K562 (cell line): ENCODE measurements at regions not wholly inside any gene's neighbourhood (a gene's known extent, or its start where the extent isn't known, plus 50 kb on each side); places are given as distances from the start of the nearest gene placed in this dataset.

Experiments used
- ATAC-seq: fragments of 200-7000 bp; cut with Tn5 transposase; 3 replicates; pipeline ENCODE4 v1.9.1; 2020; ENCODE audit warnings: moderate library complexity
- BruUV-seq: library from RNA; stranded (reverse); fragments of 400-500 nt; replicated peaks from 2 replicates; lab custom pipeline; 2021; lab: Mats Ljungman, UMichigan
- CTCF ChIA-PET: fragments of 300-600 bp; formaldehyde crosslinking; extraction: SDS; loops from one replicate; lab custom pipeline; 2021; ENCODE audit warnings: low intra/inter-chr PET ratio; lab: Yijun Ruan, JAX
- POLR2A ChIA-PET: fragments of 300-600, 350-650 bp; sonication (Branson Sonifier 250); formaldehyde crosslinking; extraction: SDS; loops from one replicate; lab custom pipeline; 2021; ENCODE audit warnings: antibody characterized with exemption, inconsistent platforms; lab: Yijun Ruan, JAX
- DNase-seq, 4 experiments: peaks; one replicate each; pipeline versions ENCODE4 v3.0.0 to v3.0.0-alpha.2; 2011 to 2018; ENCODE audit warnings: low spot score in 3 of 4, mixed read lengths in 3 of 4; ENCODE audit errors: extremely low read depth in 1 of 4
- FAIRE-seq: peaks from 2 replicates; lab custom pipeline; 2011; peaks lifted over from hg19 to GRCh38; lab: Jason Lieb, UNC
- H2AFZ ChIP-seq: 2 replicates; pipeline ENCODE4 v1.6.0; 2011; ENCODE audit warnings: low read depth, low read length, control low read depth, inconsistent platforms
- H3K27ac ChIP-seq: fragments of 200-600 bp; 3 replicates; pipeline ENCODE4 v1.8.0; 2011; ENCODE audit warnings: low read depth, mild to moderate bottlenecking, control low read depth, inconsistent platforms, low read length, moderate library complexity, mixed read lengths; ENCODE audit errors: extremely low read depth
- H3K27me3 ChIP-seq, 2 experiments: fragments of 300-600 bp in 1 of 2; 2 replicates in 1 of 2; 3 replicates in 1 of 2; pipeline versions ENCODE4 v1.6.0 to v1.8.0; 2011; ENCODE audit warnings: inconsistent platforms in 2 of 2, low read length in 2 of 2, mild to moderate bottlenecking in 1 of 2, mixed read lengths in 1 of 2, moderate library complexity in 1 of 2; ENCODE audit not compliant: control insufficient read depth in 2 of 2, insufficient read depth in 2 of 2
- H3K36me3 ChIP-seq: fragments of 300-600 bp; 3 replicates; pipeline ENCODE4 v1.8.0; 2011; ENCODE audit warnings: mild to moderate bottlenecking, low read length, inconsistent platforms; ENCODE audit not compliant: control insufficient read depth, insufficient read depth
- H3K4me1 ChIP-seq, 2 experiments: fragments of 200-600 bp in 1 of 2; replicated peaks in 1 of 2; 2 replicates in 1 of 2; 3 replicates in 1 of 2; pipeline versions ENCODE4 v1.5.1 to v1.8.0; 2011; ENCODE audit warnings: inconsistent platforms in 2 of 2, low read length in 2 of 2, mild to moderate bottlenecking in 1 of 2, mixed read lengths in 1 of 2, moderate library complexity in 1 of 2; ENCODE audit not compliant: control insufficient read depth in 2 of 2, insufficient read depth in 2 of 2
- H3K4me2 ChIP-seq: 2 replicates; pipeline ENCODE4 v1.6.1; 2011; ENCODE audit warnings: low read length, control low read depth, inconsistent platforms, mixed read lengths; ENCODE audit not compliant: insufficient read depth
- H3K4me3 ChIP-seq: fragments of 200-600 bp; sonication (generic), shearing (Covaris generic); 2 replicates; pipeline ENCODE4 v1.5.1; 2016; ENCODE audit warnings: control low read depth, inconsistent platforms
- H3K79me2 ChIP-seq: fragments of 200-600 bp; 3 replicates; pipeline ENCODE4 v1.8.0; 2011; ENCODE audit warnings: low read length, inconsistent platforms; ENCODE audit not compliant: control insufficient read depth, insufficient read depth
- H3K9ac ChIP-seq, 2 experiments: 2 replicates each; pipeline versions ENCODE4 v1.6.0 to v1.6.1; 2011; ENCODE audit warnings: low read depth in 2 of 2, low read length in 2 of 2, control low read depth in 1 of 2, inconsistent platforms in 1 of 2, mild to moderate bottlenecking in 1 of 2, mixed read lengths in 1 of 2; ENCODE audit not compliant: insufficient read depth in 1 of 2
- H3K9me1 ChIP-seq: one replicate; pipeline ENCODE4 v1.6.0; 2011; ENCODE audit warnings: inconsistent platforms, mild to moderate bottlenecking, low read length, moderate library complexity; ENCODE audit not compliant: control insufficient read depth, insufficient read depth
- H3K9me3 ChIP-seq: replicated peaks from 2 replicates; pipeline ENCODE4 v1.5.1; 2011; ENCODE audit warnings: low read depth, low read length, inconsistent platforms; ENCODE audit not compliant: control insufficient read depth, insufficient read depth
- H4K20me1 ChIP-seq: replicated peaks from 2 replicates; pipeline ENCODE4 v1.6.1; 2011; ENCODE audit warnings: low read length, inconsistent platforms, mixed read lengths; ENCODE audit not compliant: control insufficient read depth, insufficient read depth
- ELK1 ChIP-seq: sonication (generic); formaldehyde crosslinking; IDR thresholded peaks from 2 replicates; pipeline ENCODE4 v1.8.1; 2022; ENCODE audit warnings: missing genetic modification reagents
- ELK3 ChIP-seq: fragments of 450-650 bp; formaldehyde crosslinking; IDR thresholded peaks from 2 replicates; pipeline ENCODE4 v1.4.0; 2020; ENCODE audit warnings: mild to moderate bottlenecking
- ETV1 ChIP-seq: fragments of 450-650 bp; conservative IDR thresholded peaks from 2 replicates; pipeline ENCODE4 v1.6.1; 2016; ENCODE audit warnings: missing genetic modification characterization, control low read depth, low read depth, missing compliant biosample characterization
- KAT7 ChIP-seq: sonication (generic); formaldehyde crosslinking; IDR thresholded peaks from 2 replicates; pipeline ENCODE4 v1.8.0; 2022; ENCODE audit warnings: missing genetic modification reagents, mild to moderate bottlenecking, borderline replicate concordance
- MXD1 ChIP-seq: fragments of 250-450 bp; sonication (Bioruptor Pico); IDR thresholded peaks from 2 replicates; pipeline ENCODE4 v1.8.0; 2021; ENCODE audit warnings: borderline replicate concordance, mild to moderate bottlenecking, moderate library complexity; ENCODE audit not compliant: poor library complexity, severe bottlenecking
- RBFOX2 ChIP-seq: fragments of 200-400 bp; formaldehyde crosslinking; IDR thresholded peaks from 2 replicates; pipeline ENCODE4 v1.6.1; 2017; ENCODE audit warnings: low read depth, mild to moderate bottlenecking, low read length, moderate library complexity
- SLC30A9 ChIP-seq: fragments of 250-450 bp; sonication (Bioruptor Pico); IDR thresholded peaks from 2 replicates; pipeline ENCODE4 v1.8.0; 2022; ENCODE audit warnings: mild to moderate bottlenecking, moderate library complexity
- ZFP91 ChIP-seq: sonication (generic); formaldehyde crosslinking; IDR thresholded peaks from 2 replicates; pipeline ENCODE4 v1.8.0; 2022; ENCODE audit warnings: mild to moderate bottlenecking, missing genetic modification reagents
- ZNF212 ChIP-seq: fragments of 450-650 bp; formaldehyde crosslinking; IDR thresholded peaks from 2 replicates; pipeline ENCODE4 v1.4.0; 2020; ENCODE audit warnings: mild to moderate bottlenecking
- ZNF561 ChIP-seq: fragments of 450-650 bp; formaldehyde crosslinking; conservative IDR thresholded peaks from 2 replicates; pipeline ENCODE4 v1.4.0; 2020; ENCODE audit warnings: mild to moderate bottlenecking, moderate library complexity
- ZNF699 ChIP-seq: fragments of 250-450 bp; sonication (Bioruptor Pico); IDR thresholded peaks from 2 replicates; pipeline ENCODE4 v1.8.0; 2021; ENCODE audit warnings: mild to moderate bottlenecking, moderate library complexity; ENCODE audit not compliant: insufficient replicate concordance
- WGBS: fragments of 100-300 bp; shearing (Covaris generic); methylation state at CpG from one replicate; pipeline ENCODE4 v1.1.6; 2016; ENCODE audit warnings: low coverage, mixed read lengths; ENCODE audit not compliant: insufficient coverage; ENCODE audit errors: missing lambda C conversion rate; 5-methylcytosine and 5-hydroxymethylcytosine counted together
- in situ Hi-C: fragments of 300-500 bp; cut with MboI; formaldehyde crosslinking; loops from 4 replicates; pipeline ENCODE4 v1.15.0; 2018; ENCODE audit warnings: inconsistent platforms, mixed read lengths
- intact Hi-C: fragments of 100-400 bp; cut with micrococcal nuclease; formaldehyde crosslinking; loops from 2 replicates; pipeline ENCODE4 v1.14.2; 2022

- BruUV-seq: no TSS peak
- H3K9me1 ChIP-seq: no peaks in the 10 kb centered on the region
- H3K4me2 ChIP-seq: no peak overlapping the region
- POLR2A ChIA-PET: no interaction called here
- H3K9me3 ChIP-seq: no peaks in the 10 kb centered on the region
- H3K27me3 ChIP-seq: no peaks in the 10 kb centered on the region
- H3K4me3 ChIP-seq: no peak overlapping the region
- no peaks in the 10 kb centered on the region for H3K36me3 ChIP-seq
- no peaks in the 10 kb centered on the region for H4K20me1 ChIP-seq
- 5% methylated on average over 2 of the region's 2 CpGs for WGBS
- ATAC-seq (no peak), FAIRE-seq (no peak), DNase-seq (no peak)
- CTCF ChIA-PET: no interaction called here
- H3K9ac ChIP-seq: no peak overlapping the region
- TF ChIP-seq ETV1 (no peak), ZNF561 (no peak), ZNF699 (CRISPR knock-in tag) (no peak), ELK3 (CRISPR knock-in tag) (no peak), SLC30A9 (CRISPR knock-in tag) (no peak), KAT7 (CRISPR knock-in tag) (no peak), ZFP91 (no peak), ELK1 (CRISPR knock-in tag) (no peak), MXD1 (no peak), ZNF212 (no peak), RBFOX2 (no peak)
- intact Hi-C loops: loop anchor here (5.0 kb wide), 1 partner anchor 323 kb away; no protein-coding TSS in a partner anchor
- H2AFZ ChIP-seq: no peak overlapping the region
- in situ Hi-C loops: no loop called here
- peaks cover 5 to 7% of the 10 kb centered on the region in 2 experiments for H3K4me1 ChIP-seq
- H3K27ac ChIP-seq: no peak overlapping the region
- no peaks in the 10 kb centered on the region for H3K79me2 ChIP-seq
Measured at GRCh38 chr18:37665346-37665745, 99.7 kb upstream of the CELF4 start.
